Calu3 (cell line): ENCODE measurements at regions not wholly inside any gene's neighbourhood (a gene's known extent, or its start where the extent isn't known, plus 50 kb on each side); places are given as distances from the start of the nearest gene placed in this dataset.

Experiments
- BruUV-seq: library from RNA; stranded (reverse); fragments of 400-500 nt; replicated peaks from 2 replicates; lab custom pipeline; 2021; lab: Mats Ljungman, UMichigan
- CTCF ChIA-PET: fragments of 300-600 bp; sonication (Branson Sonifier 250); formaldehyde crosslinking; loops from one replicate; lab custom pipeline; 2022; ENCODE audit warnings: antibody characterized with exemption; lab: Charles Lee
- DNase-seq: peaks from one replicate; pipeline ENCODE4 v3.0.0; 2022
- H3K27ac Mint-ChIP-seq: one replicate; pipeline ENCODE4 v1.8.0; 2022; ENCODE audit warnings: mixed read lengths; ENCODE audit not compliant: unreplicated experiment
- H3K27me3 Mint-ChIP-seq: one replicate; pipeline ENCODE4 v1.8.0; 2022; ENCODE audit warnings: mixed read lengths; ENCODE audit not compliant: unreplicated experiment
- H3K36me3 Mint-ChIP-seq: one replicate; pipeline ENCODE4 v1.8.0; 2022; ENCODE audit warnings: mild to moderate bottlenecking, moderate library complexity, mixed read lengths; ENCODE audit not compliant: insufficient read depth, unreplicated experiment
- H3K4me1 Mint-ChIP-seq: one replicate; pipeline ENCODE4 v1.8.0; 2022; ENCODE audit warnings: mild to moderate bottlenecking, low read depth, mixed read lengths; ENCODE audit not compliant: unreplicated experiment
- H3K4me3 Mint-ChIP-seq: one replicate; pipeline ENCODE4 v1.8.0; 2022; ENCODE audit warnings: mild to moderate bottlenecking, low read depth, moderate library complexity, mixed read lengths; ENCODE audit not compliant: unreplicated experiment
- H3K9me3 Mint-ChIP-seq: one replicate; pipeline ENCODE4 v1.8.0; 2022; ENCODE audit warnings: low read depth, mixed read lengths; ENCODE audit not compliant: unreplicated experiment
- CTCF ChIP-seq: fragments of 200-600 bp; IDR thresholded peaks from one replicate; pipeline ENCODE4 v1.8.0; 2022; ENCODE audit warnings: antibody characterized with exemption; ENCODE audit not compliant: unreplicated experiment
- intact Hi-C: fragments of 100-400 bp; cut with micrococcal nuclease; formaldehyde crosslinking; loops from one replicate; pipeline ENCODE4 v1.10.0; 2022; ENCODE audit not compliant: unreplicated experiment

- peaks cover 10% of the 10 kb centered on the region for H3K36me3 Mint-ChIP-seq
- CTCF ChIA-PET, result no interaction called here
- H3K27ac Mint-ChIP-seq, result no peak overlapping the region
- BruUV-seq, result no TSS peak
- no peak for DNase-seq
- intact Hi-C loops, result loop anchor here (5.0 kb wide), 1 partner anchor 193 kb away; no protein-coding TSS in a partner anchor
- H3K4me1 Mint-ChIP-seq, result no peaks in the 10 kb centered on the region
- no peak overlapping the region for H3K4me3 Mint-ChIP-seq
- no peak for TF ChIP-seq CTCF
- H3K9me3 Mint-ChIP-seq, result no peaks in the 10 kb centered on the region
- peaks cover 30% of the 10 kb centered on the region for H3K27me3 Mint-ChIP-seq
Observed at GRCh38 chr20:2208897-2209296, 86.9 kb upstream of the TGM3 start.

- no peak overlapping the region for H3K4me3 Mint-ChIP-seq
- intact Hi-C loops, result no loop called here
- CTCF ChIA-PET, result no interaction called here
- no TSS peak for BruUV-seq
- peaks cover 21% of the 10 kb centered on the region for H3K27me3 Mint-ChIP-seq
- no peak for TF ChIP-seq CTCF
- no peaks in the 10 kb centered on the region for H3K9me3 Mint-ChIP-seq
- H3K36me3 Mint-ChIP-seq, result peaks cover 10% of the 10 kb centered on the region
- DNase-seq, result no peak
- no peaks in the 10 kb centered on the region for H3K4me1 Mint-ChIP-seq
- H3K27ac Mint-ChIP-seq, result no peak overlapping the region
Observed at GRCh38 chr20:2210646-2211552, 84.9 kb upstream of the TGM3 start.

- H3K4me3 Mint-ChIP-seq, result no peak overlapping the region
Observed at GRCh38 chr20:2212456-2213015, 83.3 kb upstream of the TGM3 start.

GRCh38 chr20:2213401-2213800 is 82.4 kb upstream of the TGM3 start:
- no TSS peak for BruUV-seq
- no peaks in the 10 kb centered on the region for H3K9me3 Mint-ChIP-seq

More at GRCh38 chr20:2212456-2213015, 83.3 kb upstream of the TGM3 start:
- Mint-ChIP-seq H3K9me3 (no peaks in the 10 kb centered on the region), H3K4me1 (no peaks in the 10 kb centered on the region), H3K36me3 (peaks cover 2% of the 10 kb centered on the region), H3K27me3 (peaks cover 21% of the 10 kb centered on the region), H3K27ac (no peak overlapping the region)
- intact Hi-C loops, result no loop called here
- no TSS peak for BruUV-seq
- no peak for TF ChIP-seq CTCF
- no peak for DNase-seq
- CTCF ChIA-PET, result no interaction called here

More at GRCh38 chr20:2213401-2213800, 82.4 kb upstream of the TGM3 start:
- H3K27ac Mint-ChIP-seq, result no peak overlapping the region
- intact Hi-C loops, result no loop called here
- H3K4me3 Mint-ChIP-seq, result no peak overlapping the region
- no peak for DNase-seq
- H3K27me3 Mint-ChIP-seq, result peaks cover 21% of the 10 kb centered on the region
- H3K36me3 Mint-ChIP-seq, result no peaks in the 10 kb centered on the region
- no peaks in the 10 kb centered on the region for H3K4me1 Mint-ChIP-seq
- CTCF ChIA-PET, result no interaction called here
- TF ChIP-seq CTCF, result no peak
